Panc1 (cell line): ENCODE measurements at regions not wholly inside any gene's neighbourhood (a gene's known extent, or its start where the extent isn't known, plus 50 kb on each side); places are given as distances from the start of the nearest gene placed in this dataset.

Experiments used
- ATAC-seq: fragments of 200-7000 bp; cut with Tn5 transposase; 2 replicates; pipeline ENCODE4 v1.9.1; 2020; ENCODE audit warnings: mild to moderate bottlenecking, moderate library complexity
- BruUV-seq: library from RNA; stranded (reverse); fragments of 400-500 nt; replicated peaks from 2 replicates; lab custom pipeline; 2021; lab: Mats Ljungman, UMichigan
- CTCF ChIA-PET: fragments of 300-600 bp; sonication (Branson Sonifier 250); formaldehyde crosslinking; loops from one replicate; lab custom pipeline; 2022; ENCODE audit warnings: antibody characterized with exemption; lab: Charles Lee
- POLR2A ChIA-PET: fragments of 300-600 bp; sonication (Branson Sonifier 250); formaldehyde crosslinking; loops from one replicate; lab custom pipeline; 2022; ENCODE audit warnings: antibody characterized with exemption; lab: Charles Lee
- DNase-seq: peaks from one replicate; pipeline ENCODE4 v3.0.0-alpha.2; 2010; ENCODE audit warnings: low read depth, low spot score
- H3K27ac ChIP-seq: 2 replicates; pipeline ENCODE4 v1.5.1; 2011; ENCODE audit warnings: mild to moderate bottlenecking, low read length, inconsistent platforms
- H3K27me3 ChIP-seq: fragments of 200-500 bp; sonication (Bioruptor generic); 2 replicates; pipeline ENCODE4 v1.6.0; 2014; ENCODE audit warnings: low read length, inconsistent platforms; ENCODE audit not compliant: control insufficient read depth, insufficient read depth
- H3K36me3 ChIP-seq: fragments of 200-500 bp; sonication (Bioruptor generic); 2 replicates; pipeline ENCODE4 v1.5.1; 2014; ENCODE audit warnings: inconsistent platforms, mild to moderate bottlenecking, low read length, moderate library complexity; ENCODE audit not compliant: control insufficient read depth, insufficient read depth
- H3K4me1 ChIP-seq: 2 replicates; pipeline ENCODE4 v1.5.1; 2011; ENCODE audit warnings: inconsistent platforms, mild to moderate bottlenecking, low read length, moderate library complexity; ENCODE audit not compliant: control insufficient read depth, insufficient read depth
- H3K4me3 ChIP-seq, 2 experiments: 2 replicates each; pipeline ENCODE4 v1.5.1; 2011 to 2012; ENCODE audit warnings: low read depth in 2 of 2, low read length in 2 of 2, mild to moderate bottlenecking in 2 of 2, inconsistent platforms in 1 of 2, moderate library complexity in 1 of 2
- H3K9me3 ChIP-seq: fragments of 200-500 bp; sonication (Bioruptor generic); 2 replicates; pipeline ENCODE4 v1.5.1; 2014; ENCODE audit warnings: low read depth, mild to moderate bottlenecking, inconsistent platforms, low read length, moderate library complexity; ENCODE audit not compliant: control insufficient read depth, insufficient read depth
- CTCF ChIP-seq: fragments of 450-650 bp; IDR thresholded peaks from 2 replicates; pipeline ENCODE4 v1.5.1; 2017; ENCODE audit warnings: mild to moderate bottlenecking
- POLR2AphosphoS5 ChIP-seq: IDR thresholded peaks from 2 replicates; pipeline ENCODE4 v1.6.1; 2012; ENCODE audit warnings: mild to moderate bottlenecking, low read depth, low read length, moderate library complexity
- REST ChIP-seq, 2 experiments: IDR thresholded peaks; 2 replicates each; pipeline ENCODE4 v1.6.1; 2011 to 2012; ENCODE audit warnings: low read depth in 2 of 2, control low read depth in 1 of 2, low read length in 1 of 2, mild to moderate bottlenecking in 1 of 2, moderate library complexity in 1 of 2; ENCODE audit not compliant: insufficient read depth in 1 of 2
- SIN3A ChIP-seq: IDR thresholded peaks from 2 replicates; pipeline ENCODE4 v1.6.1; 2012; ENCODE audit warnings: low read depth, mild to moderate bottlenecking, low read length, moderate library complexity, borderline replicate concordance; ENCODE audit not compliant: insufficient read depth
- TCF7L2 ChIP-seq: IDR thresholded peaks from 2 replicates; pipeline ENCODE4 v1.6.1; 2011; ENCODE audit warnings: mild to moderate bottlenecking, low read depth, low read length, inconsistent platforms
- in situ Hi-C: cut with HindIII; loops from 2 replicates; pipeline ENCODE4 v1.10.0; 2016; ENCODE audit warnings: low sequenced_read_pairs, low pct_unique_long_range_greater_than_20kb
- intact Hi-C: fragments of 100-400 bp; cut with micrococcal nuclease; formaldehyde crosslinking; loops from one replicate; pipeline ENCODE4 v1.10.0; 2022; ENCODE audit not compliant: unreplicated experiment

- TF ChIP-seq REST (IDR thresholded peaks at IDR 0.05; ENCODE audit: insufficient read depth in 1 of 2, low read depth in 2 of 2, low read length in 1 of 2) (no peak), CTCF (no peak), TCF7L2 (no peak), SIN3A (no peak), POLR2AphosphoS5 (no peak)
- intact Hi-C loops, result no loop called here
- H3K9me3 ChIP-seq, result no peaks in the 10 kb centered on the region
- ChIA-PET POLR2A (no interaction called here), CTCF (no interaction called here)
- H3K27ac ChIP-seq, result no peak overlapping the region
- no TSS peak for BruUV-seq
- DNase-seq (no peak), ATAC-seq (no peak)
- no peak overlapping the region for H3K4me3 ChIP-seq
- in situ Hi-C loops, result no loop called here
- no peaks in the 10 kb centered on the region; the same call in 1 of the 2 replicates for H3K27me3 ChIP-seq
- no peaks in the 10 kb centered on the region for H3K4me1 ChIP-seq
- no peaks in the 10 kb centered on the region for H3K36me3 ChIP-seq
Measured at GRCh38 chr13:26837102-26837501, 76.5 kb upstream of the GPR12 start.

- BruUV-seq, result no TSS peak
- H3K27me3 ChIP-seq, result no peaks in the 10 kb centered on the region; the same call in 1 of the 2 replicates
Measured at GRCh38 chr13:26836626-26837025, 76.0 kb upstream of the GPR12 start.

More at GRCh38 chr13:26836626-26837025, 76.0 kb upstream of the GPR12 start:
- DNase-seq, result no peak
- no peak for ATAC-seq
- H3K36me3 ChIP-seq, result no peaks in the 10 kb centered on the region
- H3K27ac ChIP-seq, result no peak overlapping the region
- intact Hi-C loops, result no loop called here
- POLR2A ChIA-PET, result no interaction called here
- H3K9me3 ChIP-seq, result no peaks in the 10 kb centered on the region
- H3K4me1 ChIP-seq, result no peaks in the 10 kb centered on the region
- H3K4me3 ChIP-seq, result no peak overlapping the region
- TF ChIP-seq TCF7L2 (no peak), SIN3A (no peak), POLR2AphosphoS5 (no peak), REST (IDR thresholded peaks at IDR 0.05; ENCODE audit: insufficient read depth in 1 of 2, low read depth in 2 of 2, low read length in 1 of 2) (no peak), CTCF (no peak)
- CTCF ChIA-PET, result no interaction called here
- in situ Hi-C loops, result no loop called here
